Hematopoietic multipotent progenitor cell treated with erythropoietin and hydrocortisone succinate and interleukin-3 and kit ligand, for 4 days (in vitro differentiated cells): ENCODE measurements at regions not wholly inside any gene's neighbourhood (a gene's known extent, or its start where the extent isn't known, plus 50 kb on each side); places are given as distances from the start of the nearest gene placed in this dataset.

Experiments
- DNase-seq: peaks from one replicate; pipeline ENCODE4 v3.0.0-alpha.2; 2015

DNA sequence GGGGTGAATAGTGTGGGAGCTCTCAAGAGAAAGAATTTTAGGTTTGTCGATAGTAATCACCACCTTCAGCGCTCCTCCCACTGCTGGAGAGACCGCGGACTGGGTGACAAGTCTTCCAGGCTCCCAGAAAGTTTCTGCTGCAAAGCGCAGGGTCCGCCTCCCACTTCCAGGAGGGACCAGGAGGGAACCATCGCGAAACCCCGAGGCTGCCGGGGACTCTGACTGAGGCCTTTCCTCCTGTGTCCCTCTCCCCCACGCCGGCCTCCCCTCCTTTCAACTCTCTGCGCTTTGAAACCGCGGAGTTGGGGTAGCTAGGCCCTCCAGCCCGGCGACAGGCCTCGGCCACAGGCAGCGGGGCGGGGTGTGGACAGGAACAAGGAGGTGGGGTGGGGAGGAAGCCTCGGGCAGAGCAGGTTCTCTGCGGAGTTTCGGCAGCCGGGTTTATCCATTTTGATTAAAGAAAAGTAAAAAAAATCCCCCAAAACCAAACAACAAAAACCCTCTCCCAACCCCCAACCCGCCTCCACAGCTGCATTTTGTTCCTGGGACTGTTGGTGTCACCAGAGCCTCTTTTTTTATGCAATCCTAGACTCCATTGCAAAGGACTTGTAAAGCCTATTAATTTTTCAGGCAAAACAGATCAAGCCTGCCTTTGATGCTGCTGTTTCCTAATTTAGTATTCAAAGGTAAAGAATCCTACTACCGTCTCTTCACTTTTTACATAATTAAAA, 157.2 kb downstream of the TM9SF2 start:
- peak; percentile 79 for DNase-seq

GRCh38 chr13:99657848-99658260, 156.6 kb downstream of the TM9SF2 start:
- DNase-seq, result peak; percentile 47

- no peak for DNase-seq
These were observed 155.6 kb downstream of the TM9SF2 start for GRCh38 chr13:99656844-99657381.

DNA sequence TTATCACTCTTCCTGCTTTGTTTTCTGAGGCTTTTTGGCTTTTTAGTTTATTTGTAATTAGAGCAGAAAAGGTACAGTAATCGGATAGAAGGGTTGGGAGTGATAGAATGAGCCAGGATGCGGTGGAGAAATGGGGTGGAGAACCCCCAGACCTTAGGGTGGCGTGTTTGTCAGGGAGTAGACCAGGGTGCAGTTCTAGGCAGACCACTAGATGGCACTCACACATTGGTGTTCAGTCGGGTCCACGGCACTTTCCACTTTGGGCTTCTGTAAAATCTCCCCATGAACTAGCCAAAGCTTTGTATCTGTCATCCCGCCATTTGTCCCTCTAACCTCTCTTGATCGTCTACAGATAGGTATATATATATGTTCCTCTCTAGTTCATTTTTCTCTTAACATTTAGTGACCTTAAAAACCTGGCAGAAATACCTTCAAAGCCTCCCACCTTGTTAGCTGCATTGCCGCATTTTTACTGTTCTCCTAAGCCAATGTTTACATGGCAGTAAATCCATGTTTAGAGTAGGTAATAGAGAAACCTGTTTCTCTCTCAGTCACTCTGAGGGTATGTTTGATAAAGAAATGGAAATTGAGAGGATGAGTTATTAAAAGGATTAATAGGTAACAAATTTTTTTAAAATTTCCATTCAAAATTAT, 154.9 kb downstream of the TM9SF2 start:
- peak; percentile 82 for DNase-seq

- DNase-seq, result no peak
These were observed 154.2 kb downstream of the TM9SF2 start for GRCh38 chr13:99655351-99656091.

DNA sequence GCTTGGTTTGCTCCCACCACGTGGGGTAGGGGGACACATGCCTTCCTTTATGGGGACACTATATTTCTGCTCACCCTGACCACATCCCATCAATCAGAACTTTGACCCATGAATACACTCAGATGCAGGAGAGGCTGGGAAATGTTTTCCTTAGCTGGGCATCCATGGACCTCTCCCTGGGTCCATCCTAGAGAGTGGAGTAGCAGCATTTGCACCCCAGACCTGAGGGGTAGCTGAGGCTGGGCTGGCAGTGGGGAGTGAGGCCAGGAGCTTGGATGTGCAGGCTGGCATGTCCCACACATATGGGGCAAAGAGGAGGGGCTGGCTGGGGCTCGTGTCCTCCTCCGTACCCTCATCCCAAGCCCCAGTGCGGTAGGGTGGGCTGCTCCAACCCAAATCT, 152.8 kb downstream of the TM9SF2 start:
- no peak for DNase-seq

GRCh38 chr13:99653526-99653925, 152.3 kb downstream of the TM9SF2 start:
- DNase-seq, result no peak

DNA sequence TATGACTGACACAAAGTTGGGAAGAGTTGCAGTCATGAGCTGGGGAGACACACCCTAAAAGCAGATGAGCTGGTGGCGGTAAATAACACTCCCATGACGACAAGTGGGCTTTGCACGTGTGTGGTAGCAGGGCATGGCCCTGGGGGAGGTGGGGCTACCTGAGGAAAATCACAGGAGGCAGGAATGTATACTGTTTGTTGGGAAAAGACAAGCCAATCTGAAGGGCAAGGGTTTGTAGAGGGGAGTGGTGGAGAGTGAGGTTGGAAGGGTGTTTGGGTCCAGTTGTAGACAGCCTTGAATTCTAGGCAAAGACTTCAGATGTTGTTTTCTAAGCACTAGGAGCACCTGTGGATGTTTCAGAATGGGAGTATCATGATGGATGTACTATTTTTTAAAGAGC, 151.6 kb downstream of the TM9SF2 start:
- DNase-seq, result no peak

GRCh38 chr13:99652141-99652540, 150.9 kb downstream of the TM9SF2 start:
- DNase-seq, result no peak

DNA sequence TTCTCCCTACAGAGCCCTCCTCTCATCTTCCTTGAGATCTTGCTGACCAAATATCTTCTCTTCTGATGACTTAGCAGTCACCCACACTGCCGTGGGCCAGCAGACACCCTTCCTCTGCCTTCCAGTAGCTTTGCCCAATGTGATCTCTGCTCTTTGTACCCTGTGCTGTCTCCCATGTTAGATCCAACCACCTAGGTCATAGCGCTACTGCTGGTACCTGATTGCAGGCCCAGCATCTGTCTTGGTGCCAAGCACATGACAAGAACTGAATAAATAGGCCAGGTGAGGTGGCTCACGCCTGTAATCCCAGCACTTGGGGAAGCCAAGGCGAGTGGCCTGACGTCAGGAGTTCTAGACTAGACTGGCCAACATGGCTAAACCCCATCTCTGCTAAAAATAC, 149.7 kb downstream of the TM9SF2 start:
- DNase-seq, result no peak

GRCh38 chr13:99650410-99650809, 149.1 kb downstream of the TM9SF2 start:
- DNase-seq, result no peak

- no peak for DNase-seq
These were observed 147.7 kb downstream of the TM9SF2 start for GRCh38 chr13:99648927-99649326.

DNA sequence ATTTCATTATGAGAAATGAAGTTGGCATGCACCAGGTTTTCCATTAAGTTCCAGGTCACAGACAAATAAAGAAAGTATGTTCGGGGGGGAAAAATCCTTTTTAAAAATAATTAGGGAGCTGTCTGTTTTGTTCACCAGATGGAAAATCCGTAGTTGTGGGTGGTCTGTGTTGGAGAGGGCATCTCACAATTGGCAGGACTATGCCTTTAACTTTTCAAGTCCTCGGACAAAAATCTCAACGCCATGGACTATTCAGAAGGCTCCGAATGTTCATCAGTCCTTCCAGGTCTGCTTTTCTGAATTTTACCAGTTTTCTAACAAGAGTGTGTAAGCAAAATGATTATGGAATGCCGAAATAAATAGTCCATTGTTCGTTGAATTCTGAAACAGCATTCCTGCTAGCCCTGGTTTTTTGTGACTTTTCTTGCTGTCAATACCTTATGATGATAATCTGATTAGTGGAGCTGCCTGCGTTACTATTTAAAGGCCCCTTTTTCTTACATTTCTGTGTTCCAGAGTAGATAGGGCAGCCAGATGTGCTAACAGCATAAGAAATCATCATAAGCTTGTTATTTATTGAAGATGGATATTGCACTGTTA, 146.9 kb downstream of the TM9SF2 start:
- DNase-seq, result no peak

DNA sequence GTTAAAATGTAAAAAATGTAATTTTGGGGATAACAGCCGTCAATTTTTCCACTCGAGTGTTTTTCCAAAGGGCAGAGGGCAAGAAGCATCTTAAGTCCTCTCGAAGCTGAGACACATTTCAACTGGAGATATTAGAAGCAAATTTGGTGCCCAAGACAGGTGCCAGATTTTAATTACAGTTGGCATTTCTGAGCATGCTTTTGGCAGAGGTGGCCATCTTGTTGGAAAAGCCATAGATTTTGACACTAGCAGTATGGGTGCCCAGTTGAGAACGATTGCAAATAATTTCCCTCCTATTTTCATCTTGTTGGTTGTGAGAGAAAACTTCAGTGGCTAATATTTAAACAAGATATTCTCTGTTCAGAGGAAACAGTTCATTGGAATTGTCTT, 146.3 kb downstream of the TM9SF2 start:
- DNase-seq, result no peak

GRCh38 chr13:99646866-99647595, 145.8 kb downstream of the TM9SF2 start:
- no peak for DNase-seq

- no peak for DNase-seq
These were observed 141.6 kb downstream of the TM9SF2 start for GRCh38 chr13:99642841-99643240.

DNA sequence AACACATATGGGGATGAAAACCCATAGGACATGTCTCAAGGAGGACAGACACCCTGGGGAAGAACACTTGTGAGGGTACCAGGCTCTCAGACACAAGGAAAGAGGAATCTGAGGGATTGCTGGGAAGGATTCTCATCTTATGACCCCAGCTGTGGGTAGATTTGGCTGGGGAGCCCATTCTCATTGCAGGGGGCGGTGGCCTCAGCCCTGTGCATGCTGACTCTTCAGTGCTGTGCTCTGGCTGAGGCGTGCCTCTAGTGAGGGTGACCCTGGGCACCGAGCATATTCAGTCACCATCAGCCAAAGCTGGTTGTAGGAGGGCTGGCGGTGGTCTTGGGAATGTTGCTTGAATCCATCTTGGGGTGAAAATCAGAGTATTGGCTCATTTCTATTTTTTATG, 140.7 kb downstream of the TM9SF2 start:
- no peak for DNase-seq

DNA sequence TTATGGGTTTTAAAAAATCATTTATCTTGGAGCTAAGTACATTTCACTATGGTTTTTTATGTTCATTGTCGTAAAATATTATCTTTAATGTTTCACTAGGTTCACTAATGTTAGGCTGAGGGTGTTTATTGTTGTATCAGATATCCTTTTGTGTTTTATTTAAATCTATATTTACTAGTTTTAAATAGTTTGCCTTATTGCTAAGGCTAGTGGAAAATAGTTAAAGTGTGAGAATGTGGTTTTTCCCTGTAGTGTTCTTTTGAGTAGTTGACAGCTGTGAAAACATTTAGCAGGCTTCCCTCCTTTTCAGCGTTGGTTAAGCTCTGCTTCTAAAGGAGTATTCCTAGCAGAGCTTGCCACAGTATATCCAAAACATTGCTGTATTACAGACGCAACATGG, 139.0 kb downstream of the TM9SF2 start:
- no peak for DNase-seq

DNA sequence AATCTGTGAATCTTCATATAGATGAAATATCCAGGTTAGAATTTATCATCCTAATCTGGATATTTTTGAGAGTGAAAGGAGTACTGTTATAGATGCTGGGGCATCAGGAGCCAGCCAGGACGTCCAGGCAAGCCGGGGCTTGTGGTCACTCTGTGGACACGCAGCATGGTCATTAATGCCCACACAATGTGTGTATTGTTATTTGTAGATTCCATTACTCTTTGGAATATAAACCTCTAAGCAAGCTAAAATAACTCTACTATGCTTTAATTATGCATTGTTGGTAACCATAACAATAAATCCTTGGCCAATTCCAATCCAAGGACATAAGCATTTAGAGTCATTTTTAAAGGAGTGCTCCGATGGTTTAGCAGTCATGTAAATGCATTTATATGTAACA, 137.9 kb downstream of the TM9SF2 start:
- DNase-seq, result no peak

DNA sequence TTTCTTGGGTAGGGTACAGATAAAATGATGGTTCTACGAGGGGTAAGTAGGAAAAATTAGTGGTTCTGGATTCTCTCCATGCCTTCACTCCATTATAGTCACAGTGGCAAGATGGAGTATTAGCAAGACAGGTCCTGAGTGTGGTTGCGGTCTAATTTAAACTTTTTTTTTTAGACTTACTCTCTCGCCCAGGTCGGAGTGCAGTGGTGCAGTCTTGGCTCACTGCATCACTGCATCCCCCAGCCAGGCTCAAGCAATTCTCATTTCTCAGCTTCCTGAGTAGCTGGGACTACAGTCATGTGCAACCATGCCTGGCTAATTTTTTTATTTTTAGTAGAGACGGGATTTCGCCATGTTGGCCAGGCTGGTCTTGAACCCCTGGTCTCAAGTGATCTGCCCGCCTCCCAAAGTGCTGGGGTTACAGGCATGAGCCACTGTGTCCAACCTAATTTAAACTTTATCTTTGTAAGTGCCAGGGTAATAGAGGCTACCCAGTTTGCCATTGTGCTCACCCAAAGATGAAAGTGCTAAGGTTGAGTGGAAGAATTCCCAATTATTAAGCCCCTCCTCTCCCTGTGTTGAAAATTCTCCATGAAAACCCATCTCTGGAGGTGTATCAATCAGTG, 135.6 kb downstream of the TM9SF2 start:
- no peak for DNase-seq

- DNase-seq, result no peak
These were observed 135.0 kb downstream of the TM9SF2 start for GRCh38 chr13:99636306-99636705.

DNA sequence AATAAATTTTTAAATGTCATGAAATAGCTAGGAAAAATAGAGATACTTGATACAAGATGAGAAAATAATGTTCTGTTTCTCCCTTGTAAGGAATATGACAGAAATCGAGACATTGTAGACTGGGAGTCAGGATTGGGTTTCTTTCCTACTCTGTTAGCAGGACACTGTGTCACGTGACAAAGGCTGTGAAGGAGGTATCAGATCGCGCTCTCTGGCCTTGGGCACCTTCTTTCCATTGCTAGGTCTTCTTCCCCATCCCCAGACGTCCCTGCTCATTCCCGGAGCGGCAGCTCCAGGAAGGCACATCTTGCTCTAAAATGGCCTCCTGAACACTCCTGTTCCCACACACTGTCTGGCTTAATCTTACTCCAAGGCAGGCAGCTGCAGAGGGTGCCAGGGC, 133.4 kb downstream of the TM9SF2 start:
- DNase-seq, result no peak
